SU-DHL-6 (cell line): ENCODE measurements at regions not wholly inside any gene's neighbourhood (a gene's known extent, or its start where the extent isn't known, plus 50 kb on each side); places are given as distances from the start of the nearest gene placed in this dataset.

Experiments
- H2AFZ ChIP-seq: fragments of 200-600 bp; sonication (generic); 2 replicates; pipeline ENCODE4 v1.6.1; 2014; ENCODE audit warnings: low read depth, mild to moderate bottlenecking, moderate library complexity, mixed read lengths, antibody characterized with exemption, low read length; ENCODE audit not compliant: severe bottlenecking
- H3F3A ChIP-seq: fragments of 200-600 bp; shearing (Covaris generic); 2 replicates; pipeline ENCODE4 v1.6.0; 2016; ENCODE audit warnings: antibody characterized with exemption, mild to moderate bottlenecking; ENCODE audit not compliant: insufficient read depth
- H3K27ac ChIP-seq: fragments of 200-600 bp; sonication (generic); 2 replicates; pipeline ENCODE4 v1.5.1; 2016; ENCODE audit warnings: low read depth, mild to moderate bottlenecking, low read length, moderate library complexity, mixed read lengths
- H3K27me3 ChIP-seq: fragments of 200-600 bp; sonication (generic), shearing (Covaris generic); 2 replicates; pipeline ENCODE4 v1.6.0; 2014; ENCODE audit warnings: mild to moderate bottlenecking, low read length
- H3K36me3 ChIP-seq: fragments of 200-600 bp; sonication (generic); 2 replicates; pipeline ENCODE4 v1.6.1; 2014; ENCODE audit warnings: mild to moderate bottlenecking, low read length, mixed read lengths
- H3K4me2 ChIP-seq: fragments of 300-600, 200-600 bp; shearing (Covaris generic), sonication (generic); 2 replicates; pipeline ENCODE4 v1.6.0; 2014; ENCODE audit warnings: low read length, low read depth, mild to moderate bottlenecking; ENCODE audit not compliant: poor library complexity, severe bottlenecking
- H3K4me3 ChIP-seq: fragments of 200-600 bp; sonication (generic); 2 replicates; pipeline ENCODE4 v1.5.1; 2014; ENCODE audit warnings: antibody characterized with exemption, low read length, mild to moderate bottlenecking, mixed read lengths; ENCODE audit not compliant: insufficient read depth, poor library complexity, severe bottlenecking
- H3K79me2 ChIP-seq: fragments of 200-600 bp; sonication (generic); 2 replicates; pipeline ENCODE4 v1.6.1; 2014; ENCODE audit warnings: mild to moderate bottlenecking, low read length, moderate library complexity; ENCODE audit not compliant: insufficient read depth
- H3K9ac ChIP-seq: fragments of 200-600 bp; sonication (generic); 2 replicates; pipeline ENCODE4 v1.7.0; 2014; ENCODE audit warnings: mild to moderate bottlenecking, low read length
- H3K9me2 ChIP-seq: fragments of 200-600 bp; sonication (generic); replicated peaks from 2 replicates; pipeline ENCODE4 v1.6.1; 2014; ENCODE audit warnings: low read length; ENCODE audit not compliant: insufficient read depth
- H3K9me3 ChIP-seq: fragments of 200-600 bp; sonication (generic); 2 replicates; pipeline ENCODE4 v1.6.1; 2014; ENCODE audit warnings: low read length, mixed read lengths; ENCODE audit not compliant: insufficient read depth
- H4K20me1 ChIP-seq: fragments of 200-600 bp; sonication (generic); 2 replicates; pipeline ENCODE4 v1.6.1; 2014; ENCODE audit warnings: low read depth, mild to moderate bottlenecking, antibody characterized with exemption, low read length, moderate library complexity, mixed read lengths
- EZH2phosphoT487 ChIP-seq: fragments of 200-600 bp; sonication (generic), shearing (Covaris generic); conservative IDR thresholded peaks from 2 replicates; pipeline ENCODE4 v1.6.1; 2018; ENCODE audit warnings: mild to moderate bottlenecking, antibody characterized with exemption, low read length, moderate library complexity, mixed read lengths
- TF ChIP-seq, protein P1 (sequence below): fragments of 200-600 bp; sonication (generic); IDR thresholded peaks from one replicate; pipeline ENCODE4 v1.5.1; 2017; ENCODE audit warnings: antibody characterized with exemption, mild to moderate bottlenecking, low read length, moderate library complexity; ENCODE audit not compliant: insufficient read depth, poor library complexity, severe bottlenecking

DNA sequence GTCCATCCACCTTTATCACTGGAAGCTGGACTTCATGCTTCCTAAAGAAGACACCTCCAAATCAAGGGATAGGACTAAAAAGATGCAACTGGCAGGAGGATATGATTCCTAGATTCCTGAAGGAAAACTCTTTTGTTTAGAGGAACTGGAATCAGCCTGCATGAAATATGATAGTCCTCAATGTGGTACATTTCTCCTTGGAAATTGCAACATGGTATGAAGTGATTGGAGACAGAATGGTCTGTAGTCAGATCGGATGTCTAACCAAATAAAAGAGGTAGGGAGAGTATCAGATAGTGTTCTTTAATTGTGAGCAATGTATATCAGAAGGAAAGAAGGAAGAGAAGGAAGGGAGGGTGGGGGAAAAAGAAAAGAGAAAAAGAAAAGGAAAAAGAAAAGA, 116.1 kb upstream of the FSTL4 start:
- H4K20me1 ChIP-seq, result no peaks in the 10 kb centered on the region
- no peak for TF ChIP-seq EZH2phosphoT487
- TF ChIP-seq, protein P1, sequence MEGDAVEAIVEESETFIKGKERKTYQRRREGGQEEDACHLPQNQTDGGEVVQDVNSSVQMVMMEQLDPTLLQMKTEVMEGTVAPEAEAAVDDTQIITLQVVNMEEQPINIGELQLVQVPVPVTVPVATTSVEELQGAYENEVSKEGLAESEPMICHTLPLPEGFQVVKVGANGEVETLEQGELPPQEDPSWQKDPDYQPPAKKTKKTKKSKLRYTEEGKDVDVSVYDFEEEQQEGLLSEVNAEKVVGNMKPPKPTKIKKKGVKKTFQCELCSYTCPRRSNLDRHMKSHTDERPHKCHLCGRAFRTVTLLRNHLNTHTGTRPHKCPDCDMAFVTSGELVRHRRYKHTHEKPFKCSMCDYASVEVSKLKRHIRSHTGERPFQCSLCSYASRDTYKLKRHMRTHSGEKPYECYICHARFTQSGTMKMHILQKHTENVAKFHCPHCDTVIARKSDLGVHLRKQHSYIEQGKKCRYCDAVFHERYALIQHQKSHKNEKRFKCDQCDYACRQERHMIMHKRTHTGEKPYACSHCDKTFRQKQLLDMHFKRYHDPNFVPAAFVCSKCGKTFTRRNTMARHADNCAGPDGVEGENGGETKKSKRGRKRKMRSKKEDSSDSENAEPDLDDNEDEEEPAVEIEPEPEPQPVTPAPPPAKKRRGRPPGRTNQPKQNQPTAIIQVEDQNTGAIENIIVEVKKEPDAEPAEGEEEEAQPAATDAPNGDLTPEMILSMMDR, result no peak
- no peak overlapping the region for H3K4me3 ChIP-seq
- H2AFZ ChIP-seq, result no peak overlapping the region
- no peak overlapping the region for H3K27ac ChIP-seq
- H3K36me3 ChIP-seq, result no peaks in the 10 kb centered on the region
- peaks cover 8% of the 10 kb centered on the region; the same call in 1 of the 2 replicates for H3K9me3 ChIP-seq
- no peaks in the 10 kb centered on the region for H3K9me2 ChIP-seq
- no peak overlapping the region for H3K9ac ChIP-seq
- H3K79me2 ChIP-seq, result no peaks in the 10 kb centered on the region
- H3K27me3 ChIP-seq, result peaks cover 6% of the 10 kb centered on the region; the same call in 1 of the 2 replicates
- H3F3A ChIP-seq, result no peaks in the 10 kb centered on the region
- H3K4me2 ChIP-seq, result no peak overlapping the region

DNA sequence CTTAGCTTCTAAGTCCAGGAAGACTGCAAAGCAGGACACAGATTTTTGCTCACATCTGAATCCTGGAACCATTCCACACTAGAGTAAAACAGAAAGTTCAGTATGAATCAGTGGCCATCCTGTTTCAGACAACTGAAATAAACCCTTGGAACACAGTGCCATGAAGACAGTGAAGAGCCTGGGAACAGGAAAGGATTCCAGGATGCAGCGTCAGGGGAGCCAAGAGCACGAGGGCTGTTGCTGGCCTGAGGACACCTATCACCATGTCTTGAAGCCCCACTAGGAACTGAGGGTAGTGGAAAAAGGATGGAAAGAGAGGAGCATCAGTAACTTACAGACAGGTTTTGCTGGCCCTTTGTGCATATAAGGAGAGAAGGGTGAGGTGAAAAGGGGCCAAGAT, 115.3 kb upstream of the FSTL4 start:
- TF ChIP-seq, protein P1, result no peak
- TF ChIP-seq EZH2phosphoT487, result no peak
- Histone ChIP-seq H3K27ac (no peak overlapping the region), H4K20me1 (no peaks in the 10 kb centered on the region), H3K79me2 (no peaks in the 10 kb centered on the region), H3K9me2 (no peaks in the 10 kb centered on the region), H2AFZ (no peak overlapping the region), H3K9ac (no peak overlapping the region), H3K9me3 (peaks cover 8% of the 10 kb centered on the region; the same call in 1 of the 2 replicates), H3K27me3 (peaks cover 6% of the 10 kb centered on the region; the same call in 1 of the 2 replicates), H3K36me3 (no peaks in the 10 kb centered on the region), H3F3A (no peaks in the 10 kb centered on the region), H3K4me3 (no peak overlapping the region), H3K4me2 (no peak overlapping the region)

DNA sequence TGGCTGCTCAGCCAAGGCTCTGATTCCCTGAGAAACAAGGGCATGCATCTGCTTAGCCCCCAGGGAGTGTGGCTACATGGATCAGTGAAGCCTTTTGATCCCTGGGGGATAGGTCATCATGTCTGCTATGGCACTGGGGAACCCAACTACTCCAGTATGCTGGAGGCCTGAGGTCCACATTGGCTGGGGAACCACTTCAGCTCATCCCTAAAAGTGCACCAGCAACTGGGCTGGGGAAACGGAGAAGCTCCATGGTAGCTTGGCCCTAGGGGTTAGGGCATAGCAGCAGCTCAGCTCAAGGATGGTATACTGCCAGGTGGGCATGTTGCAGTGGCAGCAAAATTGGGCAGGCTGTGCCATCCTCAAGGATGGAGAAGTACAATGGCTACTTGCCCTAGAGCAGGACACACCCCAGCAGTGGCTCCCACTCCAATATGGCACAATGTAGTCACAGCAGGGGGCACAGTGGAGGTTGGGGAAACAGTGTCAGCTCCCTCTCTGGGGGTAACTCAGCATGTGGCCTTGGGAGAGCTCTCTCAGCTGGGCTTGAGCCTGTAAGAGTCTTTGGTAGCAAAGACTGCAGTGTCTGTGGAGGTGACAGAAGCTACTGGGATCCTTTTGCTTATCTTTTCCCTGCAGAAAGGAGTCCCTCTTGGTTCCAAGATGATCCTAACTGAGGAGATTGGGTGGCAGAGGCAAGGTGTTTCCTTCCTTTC, 111.5 kb upstream of the FSTL4 start:
- H3K9me2 ChIP-seq, result no peaks in the 10 kb centered on the region
- no peaks in the 10 kb centered on the region for H3K79me2 ChIP-seq
- no peaks in the 10 kb centered on the region for H3F3A ChIP-seq
- H3K4me3 ChIP-seq, result no peak overlapping the region
- H3K27ac ChIP-seq, result no peak overlapping the region
- no peaks in the 10 kb centered on the region for H3K36me3 ChIP-seq
- no peak for TF ChIP-seq EZH2phosphoT487
- TF ChIP-seq, protein P1, result no peak
- no peak overlapping the region for H3K4me2 ChIP-seq
- H3K9ac ChIP-seq, result no peak overlapping the region
- H3K9me3 ChIP-seq, result no peaks in the 10 kb centered on the region
- no peaks in the 10 kb centered on the region for H4K20me1 ChIP-seq
- no peak overlapping the region for H2AFZ ChIP-seq
- H3K27me3 ChIP-seq, result no peaks in the 10 kb centered on the region
